ENCODE measurements at regions not wholly inside any gene's neighbourhood (a gene's known extent, or its start where the extent isn't known, plus 50 kb on each side); places are given as distances from the start of the nearest gene placed in this dataset.

GRCh38 chr2:134132490-134132857 lies 121.4 kb upstream of the MGAT5 start:
- DNase-seq: no peak

DNA sequence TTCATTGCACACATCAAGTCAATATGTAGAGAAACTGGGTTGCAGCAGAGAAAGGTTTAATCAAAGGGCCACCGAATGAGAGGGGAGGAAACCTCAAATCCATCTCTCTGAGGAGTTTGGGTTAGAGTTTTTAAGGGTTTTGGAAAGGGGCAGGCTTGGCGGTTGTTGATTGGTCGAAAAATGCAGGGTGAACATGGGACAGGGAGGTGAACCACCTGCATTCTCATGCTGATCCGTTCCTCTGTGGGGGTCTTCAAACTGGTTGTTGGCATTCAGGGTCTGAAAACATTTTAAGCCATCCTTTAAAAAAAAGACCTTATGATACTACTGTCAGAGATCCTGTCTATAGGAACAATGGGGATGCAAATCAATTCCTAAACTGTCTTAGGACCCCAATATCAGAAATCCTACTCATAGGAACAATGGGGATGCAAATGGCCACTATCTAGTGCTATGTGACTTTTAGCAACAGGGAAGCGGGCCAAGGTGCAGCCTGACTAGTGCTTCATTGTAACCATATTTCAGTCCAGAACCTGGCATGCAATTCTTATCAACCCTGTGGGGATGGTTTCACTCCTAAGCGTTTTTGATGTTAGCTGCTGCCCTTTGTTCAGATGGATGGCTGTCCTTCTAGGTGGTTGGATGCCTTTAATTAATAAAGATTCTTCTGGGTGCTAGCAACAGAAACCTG lies 120.1 kb upstream of the MGAT5 start:
- no peak for DNase-seq

- no peak for DNase-seq
Observed at GRCh38 chr2:134134313-134134706, 119.6 kb upstream of the MGAT5 start.

DNA sequence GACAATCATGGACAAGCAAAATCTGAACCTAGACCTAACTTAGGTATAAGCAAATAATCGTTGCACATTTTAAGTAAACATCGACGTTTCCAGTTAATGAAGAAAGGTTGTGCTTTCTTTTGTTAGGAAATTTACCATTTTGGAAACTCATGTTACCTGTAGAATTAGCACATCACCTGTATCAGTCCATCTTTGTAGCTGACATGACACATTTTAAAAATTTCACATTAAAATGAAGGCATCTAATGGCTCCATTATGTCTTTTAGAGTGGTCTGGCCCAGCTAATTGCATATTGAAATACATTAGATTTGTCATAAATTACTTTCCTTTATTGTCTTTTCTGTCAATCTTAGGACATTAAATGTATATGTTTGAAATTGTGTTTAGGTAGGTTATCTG lies 119.0 kb upstream of the MGAT5 start:
- no peak for DNase-seq

DNA sequence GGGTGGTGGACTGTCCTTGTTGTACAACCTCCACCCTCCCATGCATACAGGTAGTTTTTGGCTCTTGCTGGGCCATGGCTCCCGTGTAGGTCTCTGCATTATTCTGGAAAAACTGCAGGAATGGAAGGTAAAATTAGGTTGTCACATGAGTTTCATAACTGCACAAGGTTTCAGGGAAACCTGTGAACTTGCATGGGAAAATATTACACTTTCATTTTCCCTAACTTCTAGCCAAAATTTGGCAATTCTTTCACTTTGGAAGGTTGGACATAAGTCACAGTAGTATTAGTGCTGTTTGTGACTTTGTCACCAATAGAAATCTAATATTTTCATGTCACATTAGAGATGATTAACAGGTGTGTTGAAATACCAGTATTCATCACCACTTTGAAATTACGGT lies 118.1 kb upstream of the MGAT5 start:
- DNase-seq: no peak

DNA sequence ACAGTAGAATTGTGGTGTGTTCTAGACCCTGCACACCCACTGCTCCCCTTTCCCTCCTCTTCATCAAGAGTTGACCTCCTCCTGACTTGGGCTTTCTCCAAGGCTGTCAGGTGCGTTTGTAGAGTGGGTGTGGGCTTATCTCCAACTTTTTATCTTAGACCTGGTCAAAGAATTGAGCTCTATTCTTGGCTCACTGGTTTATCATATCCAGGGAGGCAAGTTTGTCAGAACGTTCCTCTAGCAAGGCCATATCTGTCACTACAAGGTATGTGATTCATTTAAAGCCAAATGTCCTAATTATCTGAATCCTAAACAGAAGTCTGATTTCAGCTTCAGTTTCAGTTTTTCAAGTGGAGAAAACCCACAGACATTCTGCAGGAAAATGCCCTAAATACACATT lies 117.1 kb upstream of the MGAT5 start:
- DNase-seq: no peak

GRCh38 chr2:134137182-134137611 lies 116.7 kb upstream of the MGAT5 start:
- peak; percentile 20 for DNase-seq

DNA sequence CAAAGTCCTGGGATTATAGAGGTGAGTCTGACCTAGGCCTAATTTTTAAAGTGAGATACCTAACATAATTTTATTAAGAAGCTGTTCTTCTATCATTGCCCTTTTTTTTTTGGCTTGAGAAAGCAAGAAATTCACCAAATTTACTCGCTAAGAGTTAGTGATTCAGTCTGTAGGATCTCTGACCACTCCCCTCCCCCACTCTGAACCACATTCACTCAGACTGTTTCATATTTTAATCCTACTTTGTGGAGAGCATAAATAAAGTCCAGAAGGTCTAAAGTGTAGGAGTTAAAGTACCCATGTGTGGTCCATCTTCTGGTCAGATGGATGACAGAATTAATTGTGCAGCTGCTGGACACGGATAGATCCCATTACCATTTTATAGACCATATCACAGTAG lies 115.8 kb upstream of the MGAT5 start:
- no peak for DNase-seq

- DNase-seq: no peak
Observed at GRCh38 chr2:134139611-134140010, 114.3 kb upstream of the MGAT5 start.

DNA sequence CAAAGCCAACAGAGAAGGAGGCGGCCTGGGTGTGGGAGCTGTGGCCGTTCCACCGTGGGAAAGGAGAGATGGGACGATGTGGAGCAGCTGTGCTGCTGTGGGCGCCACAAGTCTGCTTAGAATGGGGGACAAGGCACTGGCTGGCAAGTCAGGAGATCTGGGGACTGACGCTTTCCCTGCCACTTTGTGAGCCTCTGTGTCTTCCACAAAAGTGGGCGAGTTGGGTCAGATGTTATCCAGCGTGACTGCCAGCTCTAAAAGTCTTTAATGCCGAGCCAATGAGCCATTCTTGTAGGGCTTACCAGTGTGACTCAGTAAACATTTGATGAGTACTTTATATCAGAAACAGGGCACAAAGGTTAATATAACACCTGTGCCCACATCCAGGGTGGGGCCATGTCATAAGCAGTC lies 113.6 kb upstream of the MGAT5 start:
- no peak for DNase-seq

- DNase-seq: no peak
Observed at GRCh38 chr2:134141598-134142340, 112.1 kb upstream of the MGAT5 start.

GRCh38 chr2:134142341-134142738 lies 111.5 kb upstream of the MGAT5 start:
- DNase-seq: no peak

GRCh38 chr2:134142903-134143302 lies 111.0 kb upstream of the MGAT5 start:
- DNase-seq: no peak

GRCh38 chr2:134143568-134143967 lies 110.3 kb upstream of the MGAT5 start:
- no peak for DNase-seq

DNA sequence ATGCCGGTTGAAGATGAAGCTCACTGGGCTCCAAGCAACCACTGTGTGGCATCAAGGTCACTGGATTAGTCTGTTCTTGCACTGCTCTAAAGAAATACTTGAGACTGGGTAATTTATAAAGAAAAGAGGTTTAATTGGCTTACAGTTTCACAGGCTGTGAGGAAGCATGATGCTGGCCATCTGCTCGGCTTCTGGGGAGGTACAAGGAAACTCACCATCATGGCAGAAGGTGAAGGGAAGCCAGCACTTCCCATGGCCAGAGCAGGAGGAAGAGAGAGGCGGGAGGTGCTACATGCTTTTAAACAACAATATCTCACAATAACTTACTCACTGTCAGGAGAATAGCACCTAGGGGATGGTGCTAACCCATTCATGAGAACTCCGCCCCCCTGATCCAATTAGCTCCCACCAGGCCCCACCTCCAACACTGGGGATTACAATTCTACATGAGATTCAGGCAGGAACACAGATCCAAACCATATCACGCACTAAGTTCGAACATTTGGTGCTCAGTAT lies 109.7 kb upstream of the MGAT5 start:
- no peak for DNase-seq

DNA sequence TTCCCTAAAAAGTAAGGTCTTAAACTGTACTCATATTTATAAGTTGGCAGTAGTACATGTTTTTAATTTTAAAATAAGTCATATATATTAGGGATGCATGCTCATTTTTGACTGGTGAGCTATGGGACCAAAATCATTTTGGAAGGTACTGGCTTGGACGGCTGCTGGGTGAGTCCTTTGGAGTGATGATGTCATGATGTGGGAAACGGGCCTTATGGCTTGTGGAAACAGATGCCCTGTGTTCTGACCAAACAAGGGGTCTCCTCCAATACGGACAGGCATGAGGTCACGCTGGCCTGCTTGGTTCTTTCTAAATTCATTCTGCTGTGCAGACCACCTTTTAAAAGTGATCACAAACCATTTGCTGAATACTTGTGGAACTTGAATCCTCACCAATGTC lies 109.2 kb upstream of the MGAT5 start:
- no peak for DNase-seq

GRCh38 chr2:134145519-134145918 lies 108.4 kb upstream of the MGAT5 start:
- DNase-seq: no peak

DNA sequence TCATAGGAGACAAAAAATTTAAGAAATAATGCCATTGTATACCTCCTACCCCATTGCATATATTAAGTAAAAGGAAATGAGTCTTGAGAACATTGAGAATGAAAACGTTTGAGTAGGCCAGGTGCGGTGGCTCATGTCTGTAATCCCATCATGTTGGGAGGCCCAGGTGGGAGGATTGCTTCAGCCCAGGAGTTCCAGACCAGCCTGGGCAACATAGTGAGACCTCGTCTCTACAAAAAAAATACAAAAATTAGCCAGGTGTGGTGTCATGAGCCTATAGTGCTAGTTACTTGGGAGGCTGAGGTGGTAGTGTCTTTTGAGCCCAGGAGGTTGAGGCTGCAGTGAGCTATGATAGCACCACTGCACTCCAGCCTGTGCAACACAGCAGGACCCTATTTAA lies 107.7 kb upstream of the MGAT5 start:
- DNase-seq: no peak

- no peak for DNase-seq
Observed at GRCh38 chr2:134146620-134147019, 107.3 kb upstream of the MGAT5 start.

GRCh38 chr2:134148172-134148571 lies 105.7 kb upstream of the MGAT5 start:
- DNase-seq: no peak

- DNase-seq: no peak
Observed at GRCh38 chr2:134148843-134149472, 104.9 kb upstream of the MGAT5 start.

- DNase-seq: no peak
Observed at GRCh38 chr2:134149904-134150303, 104.0 kb upstream of the MGAT5 start.

GRCh38 chr2:134150760-134151159 lies 103.1 kb upstream of the MGAT5 start:
- DNase-seq: no peak

Data from GDM1 (cell line).